GM10266 (cell line): ENCODE measurements at regions not wholly inside any gene's neighbourhood (a gene's known extent, or its start where the extent isn't known, plus 50 kb on each side); places are given as distances from the start of the nearest gene placed in this dataset.

Experiments
- DNase-seq: peaks from one replicate; pipeline ENCODE4 v3.0.0; 2012; ENCODE audit errors: extremely low spot score
- CTCF ChIP-seq: IDR thresholded peaks from 2 replicates; pipeline ENCODE4 v1.5.1; 2012; ENCODE audit warnings: mild to moderate bottlenecking, low read depth; ENCODE audit not compliant: control insufficient read depth, insufficient read depth; ENCODE audit errors: missing control alignments

GRCh38 chr9:99383536-99383935, 161.5 kb downstream of the SEC61B start:
- TF ChIP-seq CTCF, result no peak
- DNase-seq, result no peak

GRCh38 chr9:99385215-99385614, 163.1 kb downstream of the SEC61B start:
- TF ChIP-seq CTCF, result no peak
- no peak for DNase-seq

- DNase-seq, result no peak
- no peak for TF ChIP-seq CTCF
Measured at GRCh38 chr9:99385814-99386279, 163.8 kb downstream of the SEC61B start.

- DNase-seq, result no peak
- TF ChIP-seq CTCF, result no peak
Measured at GRCh38 chr9:99387431-99387830, 165.3 kb downstream of the SEC61B start.

GRCh38 chr9:99389087-99390033, 167.3 kb downstream of the SEC61B start:
- no peak for DNase-seq
- TF ChIP-seq CTCF, result no peak

GRCh38 chr9:99391937-99392594, 170.0 kb downstream of the SEC61B start:
- DNase-seq, result no peak
- no peak for TF ChIP-seq CTCF

GRCh38 chr9:99392986-99393385, 170.9 kb downstream of the SEC61B start:
- DNase-seq, result no peak
- no peak for TF ChIP-seq CTCF
